Mucosa of rectum (tissue), 2 donors: ENCODE measurements at regions not wholly inside any gene's neighbourhood (a gene's known extent, or its start where the extent isn't known, plus 50 kb on each side); places are given as distances from the start of the nearest gene placed in this dataset.

Source experiments
- H3K27ac ChIP-seq, 2 donors: one replicate each; pipeline ENCODE4 v1.7.0; 2013; ENCODE audit warnings: inconsistent platforms in 2 of 2, low read depth in 2 of 2, low read length in 2 of 2
- H3K27me3 ChIP-seq, 2 donors: one replicate each; pipeline ENCODE4 v1.7.0; 2013; ENCODE audit warnings: low read length in 2 of 2; ENCODE audit not compliant: control insufficient read depth in 2 of 2, insufficient read depth in 2 of 2
- H3K36me3 ChIP-seq, 2 donors: one replicate each; pipeline ENCODE4 v1.7.0; 2013; ENCODE audit warnings: low read length in 2 of 2; ENCODE audit not compliant: control insufficient read depth in 2 of 2, insufficient read depth in 2 of 2
- H3K4me1 ChIP-seq, 2 donors: one replicate each; pipeline ENCODE4 v1.7.0; 2013; ENCODE audit warnings: low read length in 2 of 2, mild to moderate bottlenecking in 1 of 2; ENCODE audit not compliant: control insufficient read depth in 2 of 2, insufficient read depth in 2 of 2
- H3K4me3 ChIP-seq, 2 donors: one replicate each; pipeline ENCODE4 v1.7.0; 2013; ENCODE audit warnings: low read length in 2 of 2
- H3K9ac ChIP-seq, 2 donors: one replicate each; pipeline ENCODE4 v1.7.0; 2013; ENCODE audit warnings: low read length in 2 of 2, low read depth in 1 of 2, mild to moderate bottlenecking in 1 of 2
- H3K9me3 ChIP-seq, 2 donors: one replicate each; pipeline ENCODE4 v1.7.0; 2013; ENCODE audit warnings: low read length in 2 of 2; ENCODE audit not compliant: control insufficient read depth in 2 of 2
- donor health status: healthy.
- donor health status: Normal muscosa, but diverticular disease.

GRCh38 chr6:105967917-105968602, 118.1 kb upstream of the PRDM1 start:
- Histone ChIP-seq H3K27ac (no peak overlapping the region), H3K4me1 (no peaks in the 10 kb centered on the region), H3K9ac (no peak overlapping the region)

DNA sequence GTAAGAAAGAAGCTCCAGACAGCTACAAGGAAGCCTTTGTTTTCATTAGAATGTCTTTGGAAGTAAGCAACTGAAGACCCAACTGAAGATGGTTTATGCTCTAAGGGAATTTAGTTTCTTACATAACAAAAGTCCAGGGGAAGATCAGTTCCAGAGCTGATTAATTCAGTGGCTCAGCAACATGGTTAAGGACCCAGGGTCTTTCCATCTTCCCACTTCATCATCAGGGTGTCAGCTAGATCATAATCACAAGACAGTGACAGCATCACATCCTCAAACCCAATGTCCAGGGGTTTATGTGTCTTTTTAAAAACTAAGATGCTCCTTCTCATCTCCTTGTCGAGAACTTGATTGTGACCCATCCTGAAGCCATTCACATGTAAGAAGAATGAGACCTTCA, 119.7 kb upstream of the PRDM1 start:
- Histone ChIP-seq H3K9ac (no peak overlapping the region), H3K36me3 (no peaks in the 10 kb centered on the region), H3K27me3 (no peaks in the 10 kb centered on the region), H3K9me3 (no peaks in the 10 kb centered on the region), H3K27ac (no peak overlapping the region), H3K4me3 (no peak overlapping the region), H3K4me1 (no peaks in the 10 kb centered on the region)

More at GRCh38 chr6:105967917-105968602, 118.1 kb upstream of the PRDM1 start:
- Histone ChIP-seq H3K27me3 (no peaks in the 10 kb centered on the region), H3K4me3 (no peak overlapping the region), H3K36me3 (no peaks in the 10 kb centered on the region), H3K9me3 (peaks cover 2 to 6% of the 10 kb centered on the region in 2 donors)

DNA sequence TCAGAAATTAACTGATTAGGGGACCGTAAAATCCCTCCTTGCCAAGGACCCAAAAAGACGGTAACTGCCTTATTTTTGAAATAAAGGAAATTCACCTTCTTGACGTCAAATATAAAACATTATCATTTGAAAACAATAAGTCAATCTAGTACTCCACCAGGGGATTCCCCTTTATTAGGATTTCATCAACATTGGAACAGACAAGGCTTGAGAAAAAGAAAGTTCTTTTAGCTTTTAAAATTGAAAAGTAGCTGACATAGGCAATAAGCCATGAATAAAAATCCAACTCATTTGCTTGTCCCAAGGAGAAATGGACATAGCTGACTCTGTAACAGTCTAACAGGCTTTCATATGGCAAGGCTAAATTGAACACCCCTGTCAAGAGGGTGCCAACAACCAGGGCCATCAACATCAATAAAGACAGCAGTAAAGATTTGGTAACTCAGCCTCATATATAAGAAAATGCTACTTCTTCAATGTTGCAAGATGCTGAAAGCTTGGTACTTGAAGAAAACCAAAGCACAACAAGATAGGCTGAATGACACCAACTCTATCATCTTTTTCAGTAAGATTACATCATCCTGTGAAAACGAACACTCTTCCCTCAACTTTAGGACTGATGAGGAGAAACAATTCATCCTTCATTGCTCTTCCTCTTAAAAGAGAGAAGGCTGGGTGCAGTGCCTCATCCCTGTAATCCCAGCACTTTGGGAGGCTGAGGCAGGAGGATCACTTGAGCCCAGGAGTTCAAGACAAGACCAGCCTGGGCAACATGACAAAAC, 121.0 kb upstream of the PRDM1 start:
- Histone ChIP-seq H3K27me3 (no peaks in the 10 kb centered on the region), H3K4me3 (no peak overlapping the region), H3K27ac (no peak overlapping the region), H3K4me1 (no peaks in the 10 kb centered on the region), H3K36me3 (no peaks in the 10 kb centered on the region), H3K9ac (no peak overlapping the region), H3K9me3 (no peaks in the 10 kb centered on the region)

GRCh38 chr6:105954148-105954547, 132.0 kb upstream of the PRDM1 start:
- Histone ChIP-seq H3K9me3 (no peaks in the 10 kb centered on the region), H3K4me3 (peak overlapping the region in 1 of 2 donors; percentile 0), H3K27ac (no peak overlapping the region), H3K4me1 (no peaks in the 10 kb centered on the region), H3K9ac (no peak overlapping the region), H3K36me3 (no peaks in the 10 kb centered on the region), H3K27me3 (no peaks in the 10 kb centered on the region)

DNA sequence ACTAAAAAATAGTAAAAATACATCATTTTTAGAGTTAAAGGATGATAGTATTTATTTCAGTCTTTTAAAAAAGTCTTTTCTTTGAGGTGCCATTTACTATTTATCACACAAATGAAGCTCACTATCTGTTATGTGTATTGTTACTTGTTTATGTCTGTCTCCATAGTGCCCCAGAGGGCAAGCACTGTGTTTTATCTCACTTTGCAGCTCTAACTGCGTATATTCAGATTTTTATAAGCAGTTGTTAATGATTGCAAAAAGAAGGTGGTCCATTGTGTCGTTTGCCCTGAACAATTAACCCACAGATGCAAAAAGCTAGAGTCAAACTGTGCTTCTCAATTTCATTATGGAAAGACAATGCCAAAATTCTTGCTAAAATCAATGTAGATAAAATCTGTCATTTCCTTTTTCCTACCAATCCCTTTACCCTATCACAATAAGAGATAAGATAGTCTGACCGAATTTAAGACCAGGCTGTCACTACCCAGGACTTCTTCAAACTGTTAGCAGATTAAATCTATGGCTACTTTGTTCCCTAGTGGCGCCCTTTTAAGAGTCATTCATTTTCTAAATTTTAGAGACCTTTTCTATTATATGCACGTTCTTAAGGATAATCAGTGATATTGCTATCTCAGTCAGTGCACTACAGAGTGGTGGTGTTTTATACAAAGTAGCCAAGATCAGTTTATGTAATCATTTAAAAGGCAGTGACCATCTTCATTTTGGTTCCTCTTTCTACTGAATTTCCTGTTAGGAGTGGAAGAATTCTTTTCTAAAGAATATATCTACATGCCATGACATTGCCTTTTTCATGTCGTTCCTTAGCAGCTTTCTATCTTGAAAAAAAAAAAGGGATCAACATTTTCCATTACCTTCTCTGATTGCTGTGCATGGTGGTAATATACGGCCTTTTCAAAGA, 133.1 kb upstream of the PRDM1 start:
- Histone ChIP-seq H3K27ac (no peak overlapping the region), H3K36me3 (no peaks in the 10 kb centered on the region), H3K9ac (no peak overlapping the region), H3K9me3 (no peaks in the 10 kb centered on the region), H3K4me3 (no peak overlapping the region), H3K4me1 (no peaks in the 10 kb centered on the region), H3K27me3 (no peaks in the 10 kb centered on the region)

DNA sequence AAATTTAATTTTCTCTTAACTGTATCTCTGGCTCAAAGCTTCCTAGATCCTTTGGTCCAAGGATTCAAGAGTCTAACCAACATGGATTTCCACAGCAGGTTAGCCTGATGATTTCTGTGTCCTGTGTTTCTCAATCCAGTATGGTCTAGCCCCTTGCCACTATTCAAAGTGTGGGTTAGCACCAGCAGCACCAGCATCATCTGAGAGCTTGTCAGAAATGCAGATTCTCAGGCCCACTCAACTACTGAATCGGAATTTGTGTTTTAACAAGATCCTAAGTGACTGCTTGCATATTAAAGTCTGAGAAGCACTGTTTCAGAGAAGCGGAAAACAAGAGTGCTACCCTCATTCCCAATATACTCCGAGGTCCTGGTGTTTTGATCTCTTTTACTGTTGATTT, 133.8 kb upstream of the PRDM1 start:
- H3K4me3 ChIP-seq, result no peak overlapping the region
- H3K27me3 ChIP-seq, result no peaks in the 10 kb centered on the region
- no peaks in the 10 kb centered on the region for H3K9me3 ChIP-seq
- H3K27ac ChIP-seq, result no peak overlapping the region
- no peak overlapping the region for H3K9ac ChIP-seq
- no peaks in the 10 kb centered on the region for H3K4me1 ChIP-seq
- H3K36me3 ChIP-seq, result no peaks in the 10 kb centered on the region

GRCh38 chr6:105951322-105951721, 134.8 kb upstream of the PRDM1 start:
- H3K4me1 ChIP-seq, result no peaks in the 10 kb centered on the region
- H3K36me3 ChIP-seq, result no peaks in the 10 kb centered on the region
- no peak overlapping the region for H3K4me3 ChIP-seq
- H3K9ac ChIP-seq, result no peak overlapping the region
- no peaks in the 10 kb centered on the region for H3K9me3 ChIP-seq
- no peaks in the 10 kb centered on the region for H3K27me3 ChIP-seq
- H3K27ac ChIP-seq, result no peak overlapping the region

GRCh38 chr6:105949869-105950268, 136.3 kb upstream of the PRDM1 start:
- no peak overlapping the region for H3K27ac ChIP-seq

DNA sequence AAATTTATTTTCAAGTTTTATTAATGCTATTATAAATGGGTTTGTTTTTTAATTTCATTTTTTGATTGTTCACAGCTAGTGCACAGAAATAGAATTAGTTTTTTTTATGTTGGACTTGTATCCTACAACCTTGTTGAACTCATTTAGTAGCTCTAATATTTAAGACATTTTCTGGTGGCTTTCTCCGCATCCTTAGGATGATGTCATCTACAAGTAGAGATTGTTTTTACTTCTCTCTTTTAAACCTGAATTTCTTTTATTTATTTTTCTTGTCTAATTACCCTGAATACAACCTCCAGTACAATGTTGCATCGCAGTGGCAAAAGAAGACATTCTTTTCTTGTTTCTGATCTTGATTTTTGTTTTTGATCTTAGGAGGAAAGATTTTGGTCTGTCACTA, 142.6 kb upstream of the PRDM1 start:
- no peaks in the 10 kb centered on the region for H3K27me3 ChIP-seq
- H3K36me3 ChIP-seq, result no peaks in the 10 kb centered on the region
- H3K27ac ChIP-seq, result no peak overlapping the region
- H3K4me3 ChIP-seq, result no peak overlapping the region
- no peaks in the 10 kb centered on the region for H3K9me3 ChIP-seq
- H3K9ac ChIP-seq, result no peak overlapping the region
- H3K4me1 ChIP-seq, result no peaks in the 10 kb centered on the region

More at GRCh38 chr6:105949869-105950268, 136.3 kb upstream of the PRDM1 start:
- H3K36me3 ChIP-seq, result no peaks in the 10 kb centered on the region
- H3K4me1 ChIP-seq, result no peaks in the 10 kb centered on the region
- H3K9ac ChIP-seq, result no peak overlapping the region
- H3K4me3 ChIP-seq, result no peak overlapping the region
- H3K9me3 ChIP-seq, result no peaks in the 10 kb centered on the region
- H3K27me3 ChIP-seq, result no peaks in the 10 kb centered on the region
